ENCODE measurements at regions not wholly inside any gene's neighbourhood (a gene's known extent, or its start where the extent isn't known, plus 50 kb on each side); places are given as distances from the start of the nearest gene placed in this dataset.

GRCh38 chr10:29199941-29200679 lies 88.8 kb upstream of the LYZL1 start:
- no peaks in the 10 kb centered on the region for H3K4me1 ChIP-seq
- H3K27ac ChIP-seq, result no peak overlapping the region
- peaks cover 7% of the 10 kb centered on the region for H3K27me3 ChIP-seq
- H3K36me3 ChIP-seq, result no peaks in the 10 kb centered on the region
- H3K4me3 ChIP-seq, result no peak overlapping the region
- no peaks in the 10 kb centered on the region for H3K9me3 ChIP-seq
- TF ChIP-seq EP300 (IDR thresholded peaks at IDR 0.05), result no peak
- no peak for TF ChIP-seq CTCF (IDR thresholded peaks at IDR 0.05)
- TF ChIP-seq POLR2A (IDR thresholded peaks at IDR 0.05), result no peak
- no peak for TF ChIP-seq POLR2AphosphoS5 (IDR thresholded peaks at IDR 0.05)
- WGBS, result 78% methylated on average over 4 of the region's 4 CpGs
- DNase-seq (ENCODE audit: low spot score in 2 of 2), result no peak

- no peak overlapping the region for H3K4me3 ChIP-seq
- DNase-seq (ENCODE audit: low spot score in 2 of 2), result no peak
These were observed 86.4 kb upstream of the LYZL1 start for GRCh38 chr10:29202386-29202940.

GRCh38 chr10:29203432-29203831 lies 85.4 kb upstream of the LYZL1 start:
- Histone ChIP-seq H3K4me3 (no peak overlapping the region), H3K9me3 (no peaks in the 10 kb centered on the region), H3K4me1 (no peaks in the 10 kb centered on the region), H3K27me3 (peaks cover 9% of the 10 kb centered on the region), H3K36me3 (no peaks in the 10 kb centered on the region), H3K27ac (no peak overlapping the region)
- 87% methylated on average over 3 of the region's 3 CpGs for WGBS
- DNase-seq (ENCODE audit: low spot score in 2 of 2), result no peak
- TF ChIP-seq EP300 (IDR thresholded peaks at IDR 0.05) (no peak), POLR2AphosphoS5 (IDR thresholded peaks at IDR 0.05) (no peak), POLR2A (IDR thresholded peaks at IDR 0.05) (no peak), CTCF (IDR thresholded peaks at IDR 0.05) (no peak)

More at GRCh38 chr10:29202386-29202940, 86.4 kb upstream of the LYZL1 start:
- TF ChIP-seq POLR2A (IDR thresholded peaks at IDR 0.05) (no peak), CTCF (IDR thresholded peaks at IDR 0.05) (no peak), EP300 (IDR thresholded peaks at IDR 0.05) (no peak), POLR2AphosphoS5 (IDR thresholded peaks at IDR 0.05) (no peak)
- no peaks in the 10 kb centered on the region for H3K9me3 ChIP-seq
- no peaks in the 10 kb centered on the region for H3K36me3 ChIP-seq
- no peak overlapping the region for H3K27ac ChIP-seq
- peaks cover 9% of the 10 kb centered on the region for H3K27me3 ChIP-seq
- H3K4me1 ChIP-seq, result no peaks in the 10 kb centered on the region
- WGBS, result 65% methylated on average over 10 of the region's 10 CpGs

- DNase-seq (ENCODE audit: low spot score in 2 of 2), result no peak
- Histone ChIP-seq H3K9me3 (no peaks in the 10 kb centered on the region), H3K4me3 (no peak overlapping the region), H3K27me3 (peaks cover 8% of the 10 kb centered on the region), H3K36me3 (no peaks in the 10 kb centered on the region), H3K4me1 (no peaks in the 10 kb centered on the region), H3K27ac (no peak overlapping the region)
- WGBS, result 59% methylated on average over 7 of the region's 7 CpGs
- no peak for TF ChIP-seq POLR2AphosphoS5 (IDR thresholded peaks at IDR 0.05)
- TF ChIP-seq CTCF (IDR thresholded peaks at IDR 0.05), result no peak
- no peak for TF ChIP-seq POLR2A (IDR thresholded peaks at IDR 0.05)
- TF ChIP-seq EP300 (IDR thresholded peaks at IDR 0.05), result no peak
These were observed 84.6 kb upstream of the LYZL1 start for GRCh38 chr10:29204070-29204800.

- no peak for DNase-seq (ENCODE audit: low spot score in 2 of 2)
- no peak overlapping the region for H3K4me3 ChIP-seq
- peaks cover 5% of the 10 kb centered on the region for H3K27me3 ChIP-seq
- no peak overlapping the region for H3K27ac ChIP-seq
- H3K4me1 ChIP-seq, result no peaks in the 10 kb centered on the region
- H3K36me3 ChIP-seq, result no peaks in the 10 kb centered on the region
- TF ChIP-seq POLR2AphosphoS5 (IDR thresholded peaks at IDR 0.05) (no peak), CTCF (IDR thresholded peaks at IDR 0.05) (no peak), POLR2A (IDR thresholded peaks at IDR 0.05) (no peak), EP300 (IDR thresholded peaks at IDR 0.05) (no peak)
- no peaks in the 10 kb centered on the region for H3K9me3 ChIP-seq
- WGBS, result 46% methylated on average over 5 of the region's 5 CpGs
These were observed 83.1 kb upstream of the LYZL1 start for GRCh38 chr10:29205787-29206186.
